Osteoblast (primary cell): ENCODE measurements at regions not wholly inside any gene's neighbourhood (a gene's known extent, or its start where the extent isn't known, plus 50 kb on each side); places are given as distances from the start of the nearest gene placed in this dataset.

Source experiments
- DNase-seq: peaks from one replicate; pipeline ENCODE4 v3.0.0; 2011; ENCODE audit warnings: low spot score, mixed read lengths; ENCODE audit not compliant: insufficient read length; ENCODE audit errors: missing footprints
- H2AFZ ChIP-seq: 2 replicates; pipeline ENCODE4 v1.6.0; 2011; ENCODE audit warnings: mild to moderate bottlenecking, low read length
- H3K27ac ChIP-seq: 2 replicates; pipeline ENCODE4 v1.5.1; 2011; ENCODE audit warnings: mild to moderate bottlenecking, low read depth, low read length, moderate library complexity
- H3K27me3 ChIP-seq: 2 replicates; pipeline ENCODE4 v1.6.0; 2012; ENCODE audit warnings: mild to moderate bottlenecking, control low read depth, inconsistent platforms, low read length, moderate library complexity; ENCODE audit not compliant: insufficient read depth
- H3K36me3 ChIP-seq: 2 replicates; pipeline ENCODE4 v1.5.1; 2011; ENCODE audit warnings: mild to moderate bottlenecking, low read length, control low read depth, moderate library complexity; ENCODE audit not compliant: insufficient read depth
- H3K4me1 ChIP-seq: 2 replicates; pipeline ENCODE4 v1.5.1; 2011; ENCODE audit warnings: mild to moderate bottlenecking, low read length, control low read depth, moderate library complexity; ENCODE audit not compliant: insufficient read depth
- H3K4me2 ChIP-seq: 2 replicates; pipeline ENCODE4 v1.6.0; 2011; ENCODE audit warnings: mild to moderate bottlenecking, low read length; ENCODE audit not compliant: insufficient read depth
- H3K4me3 ChIP-seq: fragments of 200-600 bp; sonication (generic); 3 replicates; pipeline ENCODE4 v1.5.1; 2012; ENCODE audit warnings: mild to moderate bottlenecking, low read length, inconsistent platforms; ENCODE audit not compliant: insufficient read depth
- H3K79me2 ChIP-seq: 2 replicates; pipeline ENCODE4 v1.6.0; 2012; ENCODE audit warnings: mild to moderate bottlenecking, low read length, control low read depth, inconsistent platforms; ENCODE audit not compliant: insufficient read depth
- H3K9me3 ChIP-seq: 2 replicates; pipeline ENCODE4 v1.5.1; 2011; ENCODE audit warnings: low read depth, low read length, control low read depth
- H4K20me1 ChIP-seq: 2 replicates; pipeline ENCODE4 v1.6.0; 2012; ENCODE audit warnings: mild to moderate bottlenecking, low read length, control low read depth; ENCODE audit not compliant: insufficient read depth
- CTCF ChIP-seq: IDR thresholded peaks from 2 replicates; pipeline ENCODE4 v1.5.1; 2011; ENCODE audit warnings: mild to moderate bottlenecking, low read depth, low read length, moderate library complexity; ENCODE audit errors: extremely low read depth

- no peaks in the 10 kb centered on the region for H4K20me1 ChIP-seq
- H3K4me3 ChIP-seq = no peak overlapping the region
- H3K27ac ChIP-seq = no peak overlapping the region
- no peak overlapping the region for H3K4me2 ChIP-seq
- no peaks in the 10 kb centered on the region for H3K36me3 ChIP-seq
- H3K4me1 ChIP-seq = peaks cover 8% of the 10 kb centered on the region
- no peak for TF ChIP-seq CTCF
- no peaks in the 10 kb centered on the region for H3K79me2 ChIP-seq
- H2AFZ ChIP-seq = no peak overlapping the region
- DNase-seq = no peak
- H3K27me3 ChIP-seq = no peaks in the 10 kb centered on the region
- no peaks in the 10 kb centered on the region for H3K9me3 ChIP-seq
Measured at GRCh38 chr1:93778457-93778856, 96.8 kb upstream of the BCAR3 start.

GRCh38 chr1:93777255-93777654 lies 95.6 kb upstream of the BCAR3 start:
- no peak overlapping the region for H3K4me2 ChIP-seq
- H2AFZ ChIP-seq = no peak overlapping the region
- H3K27ac ChIP-seq = no peak overlapping the region
- H3K36me3 ChIP-seq = no peaks in the 10 kb centered on the region
- H3K9me3 ChIP-seq = no peaks in the 10 kb centered on the region
- no peak for DNase-seq
- H4K20me1 ChIP-seq = no peaks in the 10 kb centered on the region
- no peaks in the 10 kb centered on the region for H3K79me2 ChIP-seq
- no peaks in the 10 kb centered on the region for H3K27me3 ChIP-seq
- no peak for TF ChIP-seq CTCF
- H3K4me3 ChIP-seq = no peak overlapping the region
- H3K4me1 ChIP-seq = peaks cover 8% of the 10 kb centered on the region

- Histone ChIP-seq H3K9me3 (no peaks in the 10 kb centered on the region), H3K27me3 (no peaks in the 10 kb centered on the region), H3K4me3 (no peak overlapping the region), H3K4me2 (no peak overlapping the region), H3K27ac (no peak overlapping the region), H3K79me2 (no peaks in the 10 kb centered on the region), H2AFZ (no peak overlapping the region), H4K20me1 (no peaks in the 10 kb centered on the region), H3K36me3 (no peaks in the 10 kb centered on the region), H3K4me1 (peaks cover 8% of the 10 kb centered on the region)
- TF ChIP-seq CTCF = no peak
- no peak for DNase-seq
Measured at GRCh38 chr1:93776728-93777127, 95.1 kb upstream of the BCAR3 start.

GRCh38 chr1:93775224-93775623 lies 93.6 kb upstream of the BCAR3 start:
- Histone ChIP-seq H3K27me3 (no peaks in the 10 kb centered on the region), H3K79me2 (no peaks in the 10 kb centered on the region), H3K36me3 (no peaks in the 10 kb centered on the region), H4K20me1 (no peaks in the 10 kb centered on the region), H3K4me3 (no peak overlapping the region), H3K4me2 (no peak overlapping the region), H3K4me1 (peaks cover 8% of the 10 kb centered on the region), H3K27ac (no peak overlapping the region), H2AFZ (no peak overlapping the region), H3K9me3 (no peaks in the 10 kb centered on the region)
- TF ChIP-seq CTCF = no peak
- DNase-seq = no peak
